GM12873 (cell line): ENCODE measurements at regions not wholly inside any gene's neighbourhood (a gene's known extent, or its start where the extent isn't known, plus 50 kb on each side); places are given as distances from the start of the nearest gene placed in this dataset.

ENCODE experiments used
- CTCF ChIP-seq: IDR thresholded peaks from 2 replicates; pipeline ENCODE4 v1.5.1; 2012; ENCODE audit warnings: low read depth, mild to moderate bottlenecking, moderate library complexity, low read length, control low read depth; ENCODE audit not compliant: insufficient read depth; ENCODE audit errors: missing control alignments

- no peak for TF ChIP-seq CTCF
These were observed 330.7 kb downstream of the NUF2 start for GRCh38 chr1:163652441-163652840.

DNA sequence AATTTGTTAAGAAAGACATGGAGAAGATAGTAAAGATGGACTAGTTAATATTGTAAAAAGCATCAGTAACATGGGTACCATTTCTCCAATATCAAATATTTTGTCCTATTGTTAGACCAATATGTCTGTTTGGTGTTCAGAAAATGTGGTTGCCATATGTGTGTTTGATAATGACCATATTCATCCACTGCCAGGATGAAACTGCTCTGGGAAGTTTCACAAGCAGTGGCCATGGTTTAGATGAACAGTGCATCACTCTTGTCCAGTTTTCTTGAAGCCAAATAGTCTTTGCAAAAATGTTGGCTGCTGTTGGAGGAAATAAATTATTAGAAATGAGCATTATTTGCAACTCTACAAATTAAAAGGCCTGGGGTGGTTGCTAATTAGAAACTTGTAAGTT lies 333.8 kb downstream of the NUF2 start:
- TF ChIP-seq CTCF = no peak

DNA sequence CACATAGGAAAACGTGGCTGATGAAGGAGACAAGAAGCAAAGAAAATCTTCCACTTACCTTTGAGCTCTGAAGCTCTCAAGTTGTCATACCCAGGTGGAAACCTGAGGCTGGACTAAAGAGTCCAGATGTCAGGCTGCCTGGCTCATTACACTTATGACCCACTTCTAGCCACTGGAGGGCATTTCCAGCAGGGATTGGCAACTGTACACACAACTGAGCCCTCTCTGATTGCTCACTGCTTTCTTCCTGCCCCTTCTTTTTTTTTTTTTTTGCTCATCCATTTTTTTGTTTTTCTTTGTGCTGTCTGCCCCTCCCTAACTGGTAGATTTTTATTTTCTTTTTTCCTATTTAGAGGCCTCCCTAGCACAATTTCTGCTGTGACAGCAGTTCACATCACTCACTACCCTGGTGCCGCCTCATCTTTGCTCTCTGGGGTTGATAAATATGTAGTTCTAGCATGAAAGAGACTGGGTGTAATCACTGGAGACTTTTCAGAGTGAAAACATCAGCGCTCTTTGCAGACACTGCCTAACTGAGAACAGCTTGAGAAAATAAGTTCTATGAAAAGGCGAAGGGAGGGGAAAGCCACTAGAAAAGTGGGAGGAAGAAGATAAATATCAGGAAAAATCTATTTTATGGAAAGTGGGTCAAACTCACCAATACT lies 334.5 kb downstream of the NUF2 start:
- no peak for TF ChIP-seq CTCF

- no peak for TF ChIP-seq CTCF
These were observed 336.0 kb downstream of the NUF2 start for GRCh38 chr1:163657719-163658118.

GRCh38 chr1:163661391-163661790 lies 339.6 kb downstream of the NUF2 start:
- no peak for TF ChIP-seq CTCF

- no peak for TF ChIP-seq CTCF
These were observed 343.0 kb downstream of the NUF2 start for GRCh38 chr1:163664671-163665335.

- no peak for TF ChIP-seq CTCF
These were observed 346.7 kb downstream of the NUF2 start for GRCh38 chr1:163668472-163668871.
